Stimulated activated CD8-positive, alpha-beta memory T cell treated with anti-CD3 and anti-CD28 coated beads, Interleukin-15, amount 100 ng/mL, for 1 hour (primary cell): ENCODE measurements at regions not wholly inside any gene's neighbourhood (a gene's known extent, or its start where the extent isn't known, plus 50 kb on each side); places are given as distances from the start of the nearest gene placed in this dataset.
"Not testable (repeated sequence)": the region's sequence is repeated elsewhere in the genome, so short reads cannot be mapped to it uniquely, and the experiment has no call there.

Experiments
- DNase-seq: peaks from one replicate; pipeline ENCODE4 v3.0.0-alpha.2; 2020; ENCODE audit warnings: low read depth

- not testable (repeated sequence) for DNase-seq
Observed at GRCh38 chr13:76659074-76659473, 227.1 kb downstream of the KCTD12 start.

- DNase-seq: no peak
Observed at GRCh38 chr13:76656500-76656899, 229.7 kb downstream of the KCTD12 start.

GRCh38 chr13:76656056-76656455 lies 230.1 kb downstream of the KCTD12 start:
- DNase-seq: no peak

- no peak for DNase-seq
Observed at GRCh38 chr13:76654263-76654662, 231.9 kb downstream of the KCTD12 start.

- no peak for DNase-seq
Observed at GRCh38 chr13:76651286-76651685, 234.9 kb downstream of the KCTD12 start.

- no peak for DNase-seq
Observed at GRCh38 chr13:76647550-76647949, 238.7 kb downstream of the KCTD12 start.

GRCh38 chr13:76646946-76647345 lies 239.3 kb downstream of the KCTD12 start:
- no peak for DNase-seq

- no peak for DNase-seq
Observed at GRCh38 chr13:76645632-76646031, 240.6 kb downstream of the KCTD12 start.

GRCh38 chr13:76644906-76645305 lies 241.3 kb downstream of the KCTD12 start:
- no peak for DNase-seq

GRCh38 chr13:76643596-76643995 lies 242.6 kb downstream of the KCTD12 start:
- DNase-seq: no peak

GRCh38 chr13:76641056-76641455 lies 245.1 kb downstream of the KCTD12 start:
- DNase-seq: no peak

GRCh38 chr13:76638882-76639281 lies 247.3 kb downstream of the KCTD12 start:
- no peak for DNase-seq

GRCh38 chr13:76638181-76638580 lies 248.0 kb downstream of the KCTD12 start:
- DNase-seq: no peak

GRCh38 chr13:76637641-76638141 lies 248.5 kb downstream of the KCTD12 start:
- no peak for DNase-seq

- no peak for DNase-seq
Observed at GRCh38 chr13:76636829-76637228, 249.4 kb downstream of the KCTD12 start.

- no peak for DNase-seq
Observed at GRCh38 chr13:76635232-76636230, 250.7 kb downstream of the KCTD12 start.

- DNase-seq: no peak
Observed at GRCh38 chr13:76634431-76635191, 251.6 kb downstream of the KCTD12 start.

GRCh38 chr13:76632401-76633044 lies 253.7 kb downstream of the KCTD12 start:
- DNase-seq: no peak

- no peak for DNase-seq
Observed at GRCh38 chr13:76630629-76631230, 255.5 kb downstream of the KCTD12 start.

- no peak for DNase-seq
Observed at GRCh38 chr13:76622315-76623040, 263.7 kb downstream of the KCTD12 start.

- DNase-seq: no peak
Observed at GRCh38 chr13:76621705-76622104, 264.5 kb downstream of the KCTD12 start.
